T-helper 1 cell treated with Interleukin-12 subunit alpha and Interleukin-12 subunit beta and Interleukin-4 antibody, amounts not matched to agents 30 ng/mL and 1 ng/mL, for 36 hours (primary cell): ENCODE measurements at regions not wholly inside any gene's neighbourhood (a gene's known extent, or its start where the extent isn't known, plus 50 kb on each side); places are given as distances from the start of the nearest gene placed in this dataset.

ENCODE experiments used
- intact Hi-C: fragments of 100-400 bp; cut with micrococcal nuclease; formaldehyde crosslinking; loops from one replicate; pipeline ENCODE4 v1.15.1; 2024

- intact Hi-C loops: no loop called here
Measured at GRCh38 chr6:6376845-6377244, 56.4 kb upstream of the F13A1 start.

DNA sequence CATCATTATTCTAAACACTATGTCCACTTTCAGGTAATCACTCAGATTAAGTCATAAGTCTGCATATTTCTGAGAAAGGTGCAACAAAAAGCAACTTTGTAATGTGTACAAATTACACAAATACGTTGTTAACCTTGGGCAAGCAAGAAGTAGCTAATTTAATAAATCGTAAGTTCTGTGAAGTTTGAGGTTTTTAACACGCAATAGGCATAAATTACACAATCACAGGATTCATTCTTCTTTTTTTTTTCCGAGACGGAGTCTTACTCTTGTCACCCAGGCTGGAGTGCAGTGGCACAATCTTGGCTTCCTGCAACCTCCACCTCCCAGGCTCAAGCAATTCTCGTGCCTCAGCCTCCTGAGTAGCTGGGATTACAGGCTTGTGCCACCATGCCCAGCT is 57.2 kb upstream of the F13A1 start:
- intact Hi-C loops: no loop called here

- intact Hi-C loops: no loop called here
Measured at GRCh38 chr6:6379573-6379972, 59.1 kb upstream of the F13A1 start.

DNA sequence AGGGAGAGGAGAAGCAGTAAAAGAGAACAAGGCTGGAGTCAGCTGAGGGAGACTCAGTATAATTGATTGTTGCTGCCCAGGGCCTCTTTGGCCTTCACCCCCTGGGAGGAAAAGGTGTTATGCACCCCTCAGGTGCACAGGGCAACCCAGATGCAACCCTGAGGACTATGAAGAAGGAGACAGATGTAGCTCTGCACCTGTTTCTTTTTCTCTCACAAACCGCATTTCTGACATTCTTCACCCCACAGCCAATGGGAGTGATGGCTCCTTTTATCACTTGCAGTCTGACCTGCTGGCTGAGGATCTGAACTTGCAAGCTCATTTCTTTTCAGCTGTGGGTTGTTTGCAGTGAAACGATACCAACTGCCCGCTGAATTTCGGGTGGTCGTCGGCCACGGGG is 64.1 kb upstream of the F13A1 start:
- intact Hi-C loops: no loop called here

DNA sequence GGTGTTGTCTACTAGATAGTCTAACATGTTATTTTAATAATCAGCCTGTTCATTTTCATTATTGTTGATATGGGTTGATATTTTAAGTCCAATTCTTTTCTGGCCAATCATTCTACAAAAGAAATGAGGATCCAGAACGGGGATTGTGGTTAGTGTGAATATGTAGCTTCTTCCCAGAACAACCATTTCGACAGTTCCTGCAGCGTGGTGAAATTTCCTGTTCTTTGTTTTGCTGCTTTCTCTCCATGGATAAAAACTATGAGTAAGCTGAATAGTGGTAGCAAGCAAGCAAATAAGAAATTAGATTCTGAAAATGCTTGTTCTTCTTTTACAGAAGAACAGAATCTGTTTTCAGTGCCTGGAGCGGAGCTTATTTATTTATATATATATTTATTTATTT is 65.5 kb upstream of the F13A1 start:
- intact Hi-C loops: no loop called here

DNA sequence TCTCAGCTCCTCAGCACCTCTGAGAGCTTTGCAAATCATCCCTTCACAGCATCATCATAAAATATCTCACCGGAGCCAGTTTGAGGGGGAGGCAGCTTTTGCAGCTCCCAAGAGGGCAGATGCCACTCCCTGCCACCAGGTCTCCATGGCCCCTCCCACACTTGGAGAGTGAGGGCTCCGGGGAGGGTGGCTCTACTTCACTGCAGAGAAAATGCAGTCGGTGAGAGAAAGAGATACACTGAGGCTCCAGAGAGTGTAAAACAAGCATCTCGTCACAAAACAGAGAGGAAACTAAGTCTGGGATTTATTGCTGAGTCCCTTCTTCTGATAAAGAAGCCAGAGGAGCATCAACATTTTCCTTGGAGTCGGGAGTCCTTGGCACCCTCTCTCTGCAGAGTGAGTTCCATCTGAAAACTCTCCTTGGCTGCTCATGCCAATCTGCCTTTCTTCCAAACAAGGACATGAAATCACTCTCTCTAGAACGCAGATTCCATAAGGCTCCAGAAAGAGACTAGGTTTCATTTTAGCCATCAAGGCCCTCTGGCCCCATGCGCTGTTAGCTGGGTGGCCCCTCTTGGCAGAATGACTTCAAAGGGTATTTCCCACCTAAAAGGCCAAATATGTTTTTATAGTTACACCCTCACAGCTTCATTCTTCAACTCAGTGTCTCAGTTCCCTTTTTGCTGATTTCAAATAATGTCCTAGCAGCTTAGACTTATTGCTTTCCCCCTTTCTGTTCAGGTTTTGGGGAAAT is 70.6 kb upstream of the F13A1 start:
- intact Hi-C loops: no loop called here

- intact Hi-C loops: no loop called here
Measured at GRCh38 chr6:6392214-6393068, 72.0 kb upstream of the F13A1 start.

DNA sequence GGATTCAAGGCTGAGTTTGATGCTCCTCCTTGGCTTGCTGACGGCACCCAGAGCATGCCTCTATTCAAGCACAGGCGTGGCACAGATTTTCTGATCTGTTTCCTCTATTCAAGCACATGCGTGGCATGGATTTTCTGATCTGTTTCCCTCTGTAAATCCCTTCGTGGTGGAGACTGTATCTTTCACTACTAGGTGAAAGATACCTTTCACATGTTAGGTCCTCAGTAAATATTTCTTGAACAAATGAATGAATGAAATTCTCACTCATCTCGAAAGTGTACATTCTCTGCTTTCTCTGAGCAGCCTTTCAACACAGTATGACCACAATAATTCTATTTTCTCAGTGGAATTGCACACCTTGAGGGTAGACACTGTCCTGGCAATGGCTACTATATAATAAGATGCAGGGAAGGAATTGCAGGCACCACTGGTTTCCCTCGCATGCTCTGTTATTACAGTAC is 72.6 kb upstream of the F13A1 start:
- intact Hi-C loops: no loop called here

- intact Hi-C loops: no loop called here
Measured at GRCh38 chr6:6395581-6396197, 75.2 kb upstream of the F13A1 start.

DNA sequence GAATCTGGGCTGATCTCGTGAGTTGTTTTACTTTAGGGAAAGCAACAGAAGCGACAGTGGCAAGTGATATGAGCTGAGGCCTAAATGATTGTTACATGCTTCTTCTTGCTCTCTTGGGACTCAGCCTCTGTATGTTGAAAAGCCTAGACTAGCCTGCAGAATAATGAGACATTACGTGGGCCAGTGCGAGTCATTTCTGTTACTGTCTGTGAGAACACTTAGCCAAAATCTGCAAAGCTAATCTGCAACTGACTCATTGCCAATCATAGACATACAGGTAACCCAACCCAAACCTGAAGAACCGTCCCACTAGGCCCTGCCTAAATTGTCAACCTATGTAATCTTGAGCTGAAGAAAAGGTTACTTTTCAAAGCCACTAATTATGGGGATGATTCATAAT is 77.4 kb upstream of the F13A1 start:
- intact Hi-C loops: no loop called here

- intact Hi-C loops: no loop called here
Measured at GRCh38 chr6:6399568-6399967, 79.1 kb upstream of the F13A1 start.

- intact Hi-C loops: no loop called here
Measured at GRCh38 chr6:6401401-6401800, 80.9 kb upstream of the F13A1 start.

DNA sequence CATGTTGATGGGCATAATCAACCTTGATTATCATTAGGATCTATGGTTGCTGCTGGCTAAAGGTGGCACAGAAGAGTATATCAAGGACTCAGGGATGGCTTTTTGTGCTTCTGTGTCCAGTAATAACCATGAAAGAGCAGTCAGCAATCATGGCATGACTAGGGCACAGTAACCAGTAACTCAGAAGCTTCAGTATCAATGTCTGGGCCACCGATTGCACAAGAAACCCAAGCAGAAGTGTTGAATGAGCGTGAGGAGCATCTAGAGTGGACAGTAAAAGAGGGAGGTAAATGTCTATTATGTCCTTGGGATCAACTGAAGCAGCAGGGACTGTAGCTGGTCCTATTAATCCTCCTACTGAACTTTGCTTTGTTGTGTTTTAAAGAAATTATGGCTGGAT is 81.5 kb upstream of the F13A1 start:
- intact Hi-C loops: no loop called here

GRCh38 chr6:6402591-6402990 is 82.1 kb upstream of the F13A1 start:
- intact Hi-C loops: no loop called here

DNA sequence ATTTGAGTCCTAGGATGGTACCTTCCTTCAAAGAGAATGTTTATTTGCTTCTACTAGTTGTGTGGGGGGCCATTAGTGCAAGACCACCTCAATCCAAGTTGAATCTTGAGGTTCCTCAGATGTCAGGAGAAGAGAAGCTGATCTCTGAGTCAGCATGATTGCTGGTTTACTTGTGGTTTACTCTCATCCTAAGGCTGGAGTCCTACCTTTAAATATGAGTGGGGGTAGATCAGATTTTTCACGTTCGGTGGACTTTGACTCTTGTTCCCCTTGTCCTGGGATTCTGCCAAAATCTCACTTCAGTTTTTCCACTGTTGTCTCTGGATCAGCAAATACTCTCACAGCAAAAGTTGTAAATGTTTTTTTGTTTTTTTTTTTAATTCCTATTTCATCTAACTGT is 84.6 kb upstream of the F13A1 start:
- intact Hi-C loops: no loop called here

DNA sequence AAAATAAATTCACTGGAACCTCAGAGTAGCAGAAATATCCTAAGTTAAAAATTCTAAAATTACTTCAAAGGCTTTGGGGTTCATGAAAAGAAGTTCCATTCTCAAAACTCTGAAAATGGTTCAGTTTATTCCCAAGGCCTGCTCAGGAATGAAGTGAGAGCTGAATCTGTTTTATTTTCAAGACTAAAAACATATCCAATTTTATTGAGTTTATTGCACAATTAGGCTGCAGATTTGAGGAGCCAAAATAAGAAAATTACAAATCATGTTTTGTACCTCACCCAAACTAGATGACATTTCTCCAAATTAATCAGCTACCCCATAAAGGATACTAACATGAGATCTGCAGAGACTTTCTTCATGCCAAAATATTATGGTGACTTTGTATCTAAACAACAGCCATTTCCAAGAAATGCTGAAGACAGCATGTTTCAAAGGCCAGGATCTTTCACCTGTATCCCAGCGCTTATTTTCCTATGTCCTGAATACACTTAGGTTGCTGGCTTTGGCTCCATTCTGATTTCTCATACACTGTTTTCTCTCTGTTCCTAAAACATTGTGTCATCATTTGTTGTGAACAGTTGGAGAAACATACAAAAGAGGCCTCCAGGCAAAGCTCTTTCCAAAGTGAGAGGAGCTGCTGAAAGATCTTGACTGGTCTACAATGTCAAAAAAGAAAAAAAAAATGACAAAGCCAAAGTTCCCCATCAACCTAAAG is 85.7 kb upstream of the F13A1 start:
- intact Hi-C loops: no loop called here

DNA sequence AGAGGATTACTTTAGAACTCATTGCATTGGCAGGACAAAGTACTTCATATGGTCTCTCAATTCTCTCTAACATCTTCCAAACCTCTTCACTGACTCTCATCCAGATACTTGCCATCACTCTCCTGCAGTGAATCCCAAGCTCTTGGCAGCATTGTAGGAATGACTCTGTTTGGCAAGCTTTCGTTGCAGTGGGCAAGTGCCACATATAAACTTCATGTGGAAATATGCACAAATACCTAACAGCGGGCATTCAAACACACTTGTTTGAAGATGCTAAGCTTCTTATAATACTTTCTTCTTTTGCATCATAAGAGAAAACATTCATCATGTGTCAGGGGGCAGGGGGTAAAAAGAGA is 86.2 kb upstream of the F13A1 start:
- intact Hi-C loops: no loop called here

GRCh38 chr6:6407071-6407741 is 86.7 kb upstream of the F13A1 start:
- intact Hi-C loops: no loop called here

- intact Hi-C loops: no loop called here
Measured at GRCh38 chr6:6409397-6410030, 89.1 kb upstream of the F13A1 start.

- intact Hi-C loops: no loop called here
Measured at GRCh38 chr6:6411115-6411514, 90.7 kb upstream of the F13A1 start.

GRCh38 chr6:6412221-6412620 is 91.8 kb upstream of the F13A1 start:
- intact Hi-C loops: no loop called here
